ENCODE measurements at regions not wholly inside any gene's neighbourhood (a gene's known extent, or its start where the extent isn't known, plus 50 kb on each side); places are given as distances from the start of the nearest gene placed in this dataset.

DNA sequence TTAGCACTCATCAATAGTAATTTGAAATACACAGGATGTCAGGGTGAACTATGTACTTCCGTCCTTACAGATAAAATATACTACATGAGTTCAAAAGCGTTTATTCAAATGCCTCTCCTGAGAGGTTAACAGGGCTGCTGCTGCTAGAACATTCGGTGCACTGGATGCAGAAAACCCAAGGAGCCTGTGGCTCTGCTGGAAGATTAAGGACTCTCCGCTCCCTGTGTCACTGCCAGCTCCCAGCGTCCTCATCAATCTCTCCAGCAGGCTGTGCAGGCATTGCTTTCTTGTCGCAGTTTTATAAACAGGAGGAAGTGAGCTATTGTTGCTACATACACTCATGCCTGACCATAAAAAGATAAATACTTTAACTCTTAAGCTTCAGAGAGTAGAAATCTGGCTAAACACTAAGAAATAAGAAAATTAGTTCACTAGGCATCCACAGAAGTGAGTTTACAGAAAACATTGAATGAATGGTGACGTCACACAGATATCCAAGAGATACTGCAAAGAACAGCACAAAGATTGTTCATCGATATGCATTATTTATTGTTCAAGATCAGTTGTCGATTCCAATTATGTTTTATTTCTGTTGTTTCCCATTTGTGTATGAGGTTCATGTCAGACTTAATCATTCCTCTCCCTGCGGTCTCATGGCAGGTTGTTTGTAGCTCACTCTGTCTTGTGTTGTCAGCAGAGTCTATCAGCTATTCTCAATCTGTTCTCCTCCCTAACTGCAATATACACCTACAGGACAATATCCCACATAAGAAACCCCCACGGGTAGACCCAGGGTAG is 127.9 kb upstream of the MON1B start:
- TF ChIP-seq CTCF (conservative IDR thresholded peaks at IDR 0.05; ENCODE audit: low read depth, low read length) (no peak), EZH2 (IDR thresholded peaks at IDR 0.05; ENCODE audit: borderline replicate concordance, low read depth, low read length, poor library complexity, severe bottlenecking) (no peak)
